ENCODE measurements at regions not wholly inside any gene's neighbourhood (a gene's known extent, or its start where the extent isn't known, plus 50 kb on each side); places are given as distances from the start of the nearest gene placed in this dataset.

GRCh38 chr2:104233591-104233990, 620.3 kb upstream of the POU3F3 start:
- H3K4me3 ChIP-seq = no peak overlapping the region
- H3K27ac ChIP-seq = no peak overlapping the region
- H3K4me1 ChIP-seq = no peaks in the 10 kb centered on the region
- DNase-seq (ENCODE audit: low spot score in 2 of 2) = no peak
- H3K9me3 ChIP-seq = peaks cover 0 to 2% (median 0%) of the 10 kb centered on the region in 4 donors
- no peaks in the 10 kb centered on the region for H3K36me3 ChIP-seq
- H3K27me3 ChIP-seq = no peaks in the 10 kb centered on the region
- no peak for TF ChIP-seq POLR2A (IDR thresholded peaks at IDR 0.05)
- no peak for TF ChIP-seq EP300 (IDR thresholded peaks at IDR 0.05)
- no peak for TF ChIP-seq CTCF (IDR thresholded peaks at IDR 0.05)
- 94 to 97% methylated on average over 1 of the region's 1 CpG for WGBS, 2 donors

- no peak overlapping the region for H3K4me3 ChIP-seq
- WGBS, 2 donors = 78 to 79% methylated on average over 5 of the region's 5 CpGs
- H3K36me3 ChIP-seq = no peaks in the 10 kb centered on the region
These were observed 617.4 kb upstream of the POU3F3 start for GRCh38 chr2:104236491-104236890.

GRCh38 chr2:104240984-104241383, 612.9 kb upstream of the POU3F3 start:
- Histone ChIP-seq H3K27ac (no peak overlapping the region), H3K36me3 (no peaks in the 10 kb centered on the region), H3K4me3 (no peak overlapping the region), H3K27me3 (no peaks in the 10 kb centered on the region), H3K9me3 (peaks cover 0 to 37% (median 7%) of the 10 kb centered on the region in 4 donors), H3K4me1 (no peaks in the 10 kb centered on the region)
- no peak for DNase-seq (ENCODE audit: low spot score in 2 of 2)
- TF ChIP-seq POLR2A (IDR thresholded peaks at IDR 0.05) (no peak), CTCF (IDR thresholded peaks at IDR 0.05) (no peak), EP300 (IDR thresholded peaks at IDR 0.05) (no peak)

More at GRCh38 chr2:104236491-104236890, 617.4 kb upstream of the POU3F3 start:
- Histone ChIP-seq H3K27me3 (no peaks in the 10 kb centered on the region), H3K9me3 (peaks cover 0 to 19% (median 5%) of the 10 kb centered on the region in 4 donors), H3K4me1 (no peaks in the 10 kb centered on the region), H3K27ac (no peak overlapping the region)
- TF ChIP-seq CTCF (IDR thresholded peaks at IDR 0.05) (no peak), EP300 (IDR thresholded peaks at IDR 0.05) (no peak), POLR2A (IDR thresholded peaks at IDR 0.05) (no peak)
- DNase-seq (ENCODE audit: low spot score in 2 of 2) = no peak

GRCh38 chr2:104249629-104250028, 604.3 kb upstream of the POU3F3 start:
- Histone ChIP-seq H3K27me3 (no peaks in the 10 kb centered on the region), H3K4me3 (no peak overlapping the region), H3K36me3 (no peaks in the 10 kb centered on the region), H3K27ac (no peak overlapping the region), H3K9me3 (no peaks in the 10 kb centered on the region), H3K4me1 (no peaks in the 10 kb centered on the region)
- DNase-seq (ENCODE audit: low spot score in 2 of 2) = no peak
- TF ChIP-seq CTCF (IDR thresholded peaks at IDR 0.05) = no peak
- no peak for TF ChIP-seq POLR2A (IDR thresholded peaks at IDR 0.05)
- TF ChIP-seq EP300 (IDR thresholded peaks at IDR 0.05) = no peak
- 11 to 23% methylated on average over 4 of the region's 4 CpGs for WGBS, 2 donors

GRCh38 chr2:104250635-104251034, 603.3 kb upstream of the POU3F3 start:
- Histone ChIP-seq H3K9me3 (no peaks in the 10 kb centered on the region), H3K36me3 (no peaks in the 10 kb centered on the region), H3K27ac (no peak overlapping the region), H3K4me1 (no peaks in the 10 kb centered on the region), H3K27me3 (no peaks in the 10 kb centered on the region), H3K4me3 (no peak overlapping the region)
- DNase-seq (ENCODE audit: low spot score in 2 of 2) = no peak
- no peak for TF ChIP-seq CTCF (IDR thresholded peaks at IDR 0.05)
- TF ChIP-seq POLR2A (IDR thresholded peaks at IDR 0.05) = no peak
- no peak for TF ChIP-seq EP300 (IDR thresholded peaks at IDR 0.05)
- WGBS, 2 donors = 81 to 84% methylated on average over 2 of the region's 2 CpGs
